ENCODE measurements at regions not wholly inside any gene's neighbourhood (a gene's known extent, or its start where the extent isn't known, plus 50 kb on each side); places are given as distances from the start of the nearest gene placed in this dataset.

- POLR2A ChIA-PET (ENCODE audit: partially characterized antibody), result interaction anchor here (0.9 to 1.2 kb wide), 2 partner anchors 12 to 38 kb away, joined by 3 read pairs; no protein-coding TSS in a partner anchor
- Histone ChIP-seq H3K79me1 (ENCODE audit: low read depth, low read length) (no peaks in the 10 kb centered on the region; the same call in 1 of the 2 replicates), H2BK20ac (ENCODE audit: low read length) (0 out of 2 replicates have a peak overlapping the region, but pooled peaks have one; percentile 68), H3K14ac (ENCODE audit: insufficient read length) (no peak overlapping the region), H3K79me2 (ENCODE audit: control insufficient read depth in 1 of 2, insufficient read depth in 2 of 2, low read length in 2 of 2) (peaks cover 0 to 25% of the 10 kb centered on the region in 2 experiments; a peak in 1 of 4 replicates), H3K9ac (replicated peaks in 1 of 4; ENCODE audit: extremely low read depth in 1 of 4, low read depth in 3 of 4, low read length in 3 of 4) (no peak overlapping the region), H3K4me1 (replicated peaks in 1 of 4; ENCODE audit: control insufficient read depth in 3 of 4, insufficient read depth in 4 of 4, low read length in 3 of 4) (peaks cover 8 to 46% (median 28%) of the 10 kb centered on the region in 4 experiments), H2AK5ac (ENCODE audit: low read depth, low read length) (no peak overlapping the region; the same call in 1 of the 2 replicates), H3K4ac (replicated peaks; ENCODE audit: insufficient read length, low read depth, low read length) (no peak overlapping the region), H2BK120ac (replicated peaks; ENCODE audit: low read depth, low read length) (peak overlapping the region; percentile 44), H3K18ac (ENCODE audit: extremely low read depth, low read length) (no peak overlapping the region; the same call in 1 of the 2 replicates), H3K56ac (replicated peaks; ENCODE audit: insufficient read length, low read depth, low read length) (no peak overlapping the region), H2BK5ac (ENCODE audit: low read depth, low read length) (peak overlapping the region; percentile 60; the same call in 1 of the 2 replicates), H3K4me3 (ENCODE audit: extremely low read depth in 1 of 4, insufficient read depth in 2 of 4, low read depth in 3 of 4, low read length in 4 of 4) (peak overlapping the region in 1 of 4 experiments; percentile 30; a peak in 1 of 8 replicates), H3K27me3 (replicated peaks in 1 of 4; ENCODE audit: control insufficient read depth in 3 of 4, extremely low read depth in 1 of 4, insufficient read depth in 3 of 4, low read length in 3 of 4) (no peaks in the 10 kb centered on the region), H4K91ac (replicated peaks; ENCODE audit: insufficient read length, low read length) (no peak overlapping the region), H2BK12ac (ENCODE audit: low read depth, low read length) (peak overlapping the region; percentile 69; the same call in 1 of the 2 replicates), H4K20me1 (replicated peaks in 1 of 2; ENCODE audit: control insufficient read depth in 1 of 2, insufficient read depth in 2 of 2, low read length in 2 of 2) (no peaks in the 10 kb centered on the region), H3K9me3 (ENCODE audit: insufficient read depth in 2 of 2, low read depth in 1 of 2, low read length in 1 of 2) (no peaks in the 10 kb centered on the region), H3K36me3 (ENCODE audit: control insufficient read depth in 2 of 4, insufficient read depth in 4 of 4, low read length in 3 of 4) (no peaks in the 10 kb centered on the region), H3K23me2 (ENCODE audit: low read depth, low read length) (no peaks in the 10 kb centered on the region), H3K27ac (ENCODE audit: low read depth, low read length) (no peak overlapping the region), H3K4me2 (ENCODE audit: insufficient read depth in 1 of 2, low read depth in 2 of 2, low read length in 2 of 2) (peak overlapping the region; percentile 51 to 55), H4K5ac (ENCODE audit: insufficient read length, low read depth, low read length) (no peak overlapping the region), H4K8ac (ENCODE audit: extremely low read depth, insufficient read depth, low read length) (no peak overlapping the region), H2AFZ (ENCODE audit: low read length) (no peak overlapping the region), H3K23ac (ENCODE audit: insufficient read length) (no peak overlapping the region), H2BK15ac (ENCODE audit: low read length) (no peak overlapping the region)
- CTCF ChIA-PET (ENCODE audit: partially characterized antibody), result no interaction called here
- peak; percentile 55 for FAIRE-seq
- 3% methylated on average over 2 of the region's 2 CpGs; no CpG with 5 or more reads in 1 of the 2 experiments for WGBS, 2 experiments (ENCODE audit: extremely low coverage in 1 of 2, insufficient coverage in 1 of 2, insufficient read length in 1 of 2, insufficient replicate concordance in 2 of 2, low coverage in 1 of 2, low lambda C conversion rate in 2 of 2, missing lambda C conversion rate in 1 of 2)
- DNase-seq (ENCODE audit: low read depth in 1 of 2, low spot score in 2 of 2), result no peak
- peak; percentile 30; the same call in 1 of the 2 replicates for TF ChIP-seq POU5F1 (IDR thresholded peaks at IDR 0.05; ENCODE audit: low read depth, low read length)
- no peak for TF ChIP-seq RAD21 (IDR thresholded peaks at IDR 0.05 in 1 of 2, conservative IDR thresholded peaks at IDR 0.05 in 1 of 2; ENCODE audit: low read depth in 2 of 2, low read length in 2 of 2)
- TF ChIP-seq SP1 (IDR thresholded peaks at IDR 0.05; ENCODE audit: low read depth, low read length), result 0 out of 2 replicates have a peak, but pooled peaks have one; percentile 11
- TF ChIP-seq YY1 (IDR thresholded peaks at IDR 0.05; ENCODE audit: low read depth, low read length), result no peak
- TF ChIP-seq BCL11A (IDR thresholded peaks at IDR 0.05; ENCODE audit: low read depth in 2 of 2, low read length in 2 of 2), result peak in 1 of 2 experiments; percentile 24
These were observed 372.6 kb downstream of the UTRN start for GRCh38 chr6:144657691-144658090.

Measured in H1 (cell line).